DMS53 (cell line): ENCODE measurements at regions not wholly inside any gene's neighbourhood (a gene's known extent, or its start where the extent isn't known, plus 50 kb on each side); places are given as distances from the start of the nearest gene placed in this dataset.

Experiments
- DNase-seq: peaks from one replicate; lab custom pipeline; 2025; lab: John Stamatoyannopoulos, UW

- peak; percentile 14 for DNase-seq
These were observed 61.6 kb upstream of the GYPA start for GRCh38 chr4:144202081-144202480.

- no peak for DNase-seq
These were observed 62.6 kb upstream of the GYPA start for GRCh38 chr4:144203155-144203554.

- DNase-seq, result no peak
These were observed 63.9 kb upstream of the GYPA start for GRCh38 chr4:144204431-144204830.

- no peak for DNase-seq
These were observed 66.2 kb upstream of the GYPA start for GRCh38 chr4:144206711-144207110.

GRCh38 chr4:144208074-144208473 lies 67.6 kb upstream of the GYPA start:
- no peak for DNase-seq

- DNase-seq, result no peak
These were observed 69.0 kb upstream of the GYPA start for GRCh38 chr4:144209491-144209890.

GRCh38 chr4:144213371-144213770 lies 72.9 kb upstream of the GYPA start:
- DNase-seq, result no peak

- DNase-seq, result no peak
These were observed 82.6 kb upstream of the GYPA start for GRCh38 chr4:144223149-144223548.

- no peak for DNase-seq
These were observed 83.1 kb upstream of the GYPA start for GRCh38 chr4:144223661-144224060.

- no peak for DNase-seq
These were observed 118.8 kb upstream of the GYPA start for GRCh38 chr4:144259285-144259684.

GRCh38 chr4:144267084-144267483 lies 126.6 kb upstream of the GYPA start:
- DNase-seq, result no peak

- DNase-seq, result no peak
These were observed 140.2 kb upstream of the GYPA start for GRCh38 chr4:144280688-144281087.

- DNase-seq, result peak; percentile 63
These were observed 143.0 kb upstream of the GYPA start for GRCh38 chr4:144283526-144283925.

- DNase-seq, result peak; percentile 47
These were observed 143.5 kb upstream of the GYPA start for GRCh38 chr4:144284026-144284425.

GRCh38 chr4:144288011-144288903 lies 147.7 kb upstream of the GYPA start:
- no peak for DNase-seq

GRCh38 chr4:144289667-144290428 lies 149.3 kb upstream of the GYPA start:
- DNase-seq, result no peak

- DNase-seq, result no peak
These were observed 150.6 kb upstream of the GYPA start for GRCh38 chr4:144291164-144291563.

GRCh38 chr4:144294211-144294610 lies 153.7 kb upstream of the GYPA start:
- DNase-seq, result no peak

GRCh38 chr4:144295286-144295995 lies 154.9 kb upstream of the GYPA start:
- DNase-seq, result no peak

- no peak for DNase-seq
These were observed 156.4 kb upstream of the GYPA start for GRCh38 chr4:144296941-144297340.

- no peak for DNase-seq
These were observed 158.0 kb upstream of the GYPA start for GRCh38 chr4:144298519-144298918.

GRCh38 chr4:144300616-144301015 lies 160.1 kb upstream of the GYPA start:
- no peak for DNase-seq
